GM12878 (cell line): ENCODE measurements at regions not wholly inside any gene's neighbourhood (a gene's known extent, or its start where the extent isn't known, plus 50 kb on each side); places are given as distances from the start of the nearest gene placed in this dataset.

Experiments
- ATAC-seq: fragments of 200-7000 bp; cut with Tn5 transposase; 3 replicates; pipeline ENCODE4 v1.9.1; 2020; ENCODE audit warnings: mild to moderate bottlenecking, moderate library complexity
- BruUV-seq: library from RNA; stranded (reverse); fragments of 400-500 nt; replicated peaks from 2 replicates; lab custom pipeline; 2021; lab: Mats Ljungman, UMichigan
- CTCF ChIA-PET: fragments of 300-600 bp; sonication (Branson Sonifier 250); formaldehyde crosslinking; extraction: SDS; loops from one replicate; lab custom pipeline; 2021; ENCODE audit warnings: inconsistent platforms; lab: Yijun Ruan, JAX
- POLR2A ChIA-PET: fragments of 350-600 bp; formaldehyde crosslinking; extraction: SDS; loops from one replicate; lab custom pipeline; 2021; ENCODE audit warnings: inconsistent platforms; lab: Charles Lee
- RAD21 ChIA-PET: fragments of 300-600 bp; sonication (Branson Sonifier 250); formaldehyde crosslinking; loops from one replicate; lab custom pipeline; 2023; ENCODE audit warnings: antibody characterized with exemption; ENCODE audit not compliant: unreplicated experiment; lab: Charles Lee
- SMC1A ChIA-PET: fragments of 300-600 bp; sonication (Branson Sonifier 250); formaldehyde crosslinking; loops from one replicate; lab custom pipeline; 2023; ENCODE audit not compliant: unreplicated experiment, uncharacterized antibody; lab: Charles Lee
- DNase-seq: peaks from one replicate; pipeline ENCODE4 v3.0.0-alpha.2; 2011; ENCODE audit warnings: low read depth, low spot score
- FAIRE-seq: peaks from 3 replicates; lab custom pipeline; 2011; peaks lifted over from hg19 to GRCh38; lab: Jason Lieb, UNC
- H2AFZ ChIP-seq: 2 replicates; pipeline ENCODE4 v1.6.0; 2011; ENCODE audit warnings: low read depth, low read length, control low read depth; ENCODE audit not compliant: control insufficient read depth
- H3K27ac ChIP-seq: 2 replicates; pipeline ENCODE4 v1.5.1; 2011; ENCODE audit warnings: control low read depth; ENCODE audit not compliant: control insufficient read depth, insufficient read depth
- H3K27me3 ChIP-seq, 2 experiments: replicated peaks in 1 of 2; 2 replicates each; pipeline versions ENCODE4 v1.6.0 to v1.6.1; 2011; ENCODE audit warnings: low read length in 1 of 2; ENCODE audit not compliant: control insufficient read depth in 2 of 2, insufficient read depth in 2 of 2
- H3K36me3 ChIP-seq, 2 experiments: 2 replicates each; pipeline ENCODE4 v1.5.1; 2011; ENCODE audit warnings: low read length in 1 of 2; ENCODE audit not compliant: control insufficient read depth in 2 of 2, insufficient read depth in 2 of 2
- H3K4me1 ChIP-seq: 2 replicates; pipeline ENCODE4 v1.6.1; 2011; ENCODE audit warnings: mild to moderate bottlenecking, low read length, moderate library complexity, mixed read lengths; ENCODE audit not compliant: control insufficient read depth, insufficient read depth
- H3K4me2 ChIP-seq: 2 replicates; pipeline ENCODE4 v1.6.0; 2011; ENCODE audit warnings: control low read depth; ENCODE audit not compliant: control insufficient read depth, insufficient read depth
- H3K4me3 ChIP-seq: fragments of 200-600 bp; sonication (generic); 2 replicates; pipeline ENCODE4 v1.5.1; 2016
- H3K79me2 ChIP-seq: 2 replicates; pipeline ENCODE4 v1.6.0; 2011; ENCODE audit warnings: low read length; ENCODE audit not compliant: control insufficient read depth, insufficient read depth
- H3K9ac ChIP-seq: 2 replicates; pipeline ENCODE4 v1.8.0; 2011; ENCODE audit warnings: low read length, control low read depth, mixed read lengths; ENCODE audit not compliant: control insufficient read depth, insufficient read depth
- H3K9me3 ChIP-seq: replicated peaks from 3 replicates; pipeline ENCODE4 v1.5.1; 2011; ENCODE audit warnings: mild to moderate bottlenecking, low read length; ENCODE audit not compliant: control insufficient read depth, insufficient read depth
- H4K20me1 ChIP-seq: 2 replicates; pipeline ENCODE4 v1.6.0; 2011; ENCODE audit not compliant: control insufficient read depth, insufficient read depth
- CBFB ChIP-seq: IDR thresholded peaks from 2 replicates; pipeline ENCODE4 v1.6.1; 2016; ENCODE audit warnings: antibody characterized with exemption, low read depth
- ESRRA ChIP-seq: IDR thresholded peaks from 2 replicates; pipeline ENCODE4 v1.6.1; 2012; ENCODE audit warnings: mild to moderate bottlenecking, low read length, improper control_type of control experiment
- KAT2A ChIP-seq: conservative IDR thresholded peaks from 2 replicates; pipeline ENCODE4 v1.6.1; 2011; ENCODE audit warnings: low read depth, low read length; ENCODE audit not compliant: control insufficient read depth
- MYB ChIP-seq: fragments of 150-350 bp; IDR thresholded peaks from 2 replicates; pipeline ENCODE4 v1.6.1; 2014; ENCODE audit warnings: mild to moderate bottlenecking, low read depth, low read length, borderline replicate concordance
- RB1 ChIP-seq: fragments of 450-650 bp; formaldehyde crosslinking; IDR thresholded peaks from 2 replicates; pipeline ENCODE4 v1.6.1; 2017; ENCODE audit warnings: mild to moderate bottlenecking, borderline replicate concordance
- RCOR1 ChIP-seq: conservative IDR thresholded peaks from 2 replicates; pipeline ENCODE4 v1.6.1; 2012; ENCODE audit warnings: low read depth, low read length, improper control_type of control experiment
- RELB ChIP-seq: fragments of 450-650 bp; IDR thresholded peaks from 2 replicates; pipeline ENCODE4 v1.6.1; 2017; ENCODE audit warnings: low read depth, mild to moderate bottlenecking, moderate library complexity
- RUNX3 ChIP-seq: IDR thresholded peaks from 2 replicates; pipeline ENCODE4 v1.6.1; 2012; ENCODE audit warnings: low read length, inconsistent platforms
- SREBF2 ChIP-seq: IDR thresholded peaks from 2 replicates; pipeline ENCODE4 v1.6.1; 2012; ENCODE audit warnings: mild to moderate bottlenecking, low read length
- WGBS: methylation state at CpG from one replicate; pipeline ENCODE4 v1.1.6; 2016; ENCODE audit warnings: low lambda C conversion rate; ENCODE audit not compliant: insufficient replicate concordance, insufficient coverage; ENCODE audit errors: missing lambda C conversion rate; 5-methylcytosine and 5-hydroxymethylcytosine counted together
- in situ Hi-C: fragments of 300-500 bp; cut with MboI; formaldehyde crosslinking; loops from 9 replicates; pipeline ENCODE4 v1.14.3; 2018; ENCODE audit warnings: mixed read lengths
- intact Hi-C: fragments of 100-400 bp; cut with micrococcal nuclease; formaldehyde crosslinking; loops from one replicate; pipeline ENCODE4 v1.14.2; 2022; ENCODE audit not compliant: unreplicated experiment
- TF ChIP-seq, protein P1 (sequence below): IDR thresholded peaks from 2 replicates; pipeline ENCODE4 v1.6.1; 2011; ENCODE audit warnings: borderline replicate concordance, low read depth, mild to moderate bottlenecking, moderate library complexity, mixed read lengths, low read length; ENCODE audit not compliant: insufficient read depth; ENCODE audit errors: extremely low read length
- TF ChIP-seq, protein P2 (sequence below): IDR thresholded peaks from 2 replicates; pipeline ENCODE4 v1.6.1; 2011; ENCODE audit warnings: borderline replicate concordance, low read depth, mild to moderate bottlenecking, moderate library complexity, low read length; ENCODE audit not compliant: insufficient read depth, poor library complexity, severe bottlenecking
- TF ChIP-seq, protein P3 (sequence below): fragments of 450-650 bp; IDR thresholded peaks from 2 replicates; pipeline ENCODE4 v1.6.1; 2016; ENCODE audit warnings: mild to moderate bottlenecking, moderate library complexity, borderline replicate concordance

DNA sequence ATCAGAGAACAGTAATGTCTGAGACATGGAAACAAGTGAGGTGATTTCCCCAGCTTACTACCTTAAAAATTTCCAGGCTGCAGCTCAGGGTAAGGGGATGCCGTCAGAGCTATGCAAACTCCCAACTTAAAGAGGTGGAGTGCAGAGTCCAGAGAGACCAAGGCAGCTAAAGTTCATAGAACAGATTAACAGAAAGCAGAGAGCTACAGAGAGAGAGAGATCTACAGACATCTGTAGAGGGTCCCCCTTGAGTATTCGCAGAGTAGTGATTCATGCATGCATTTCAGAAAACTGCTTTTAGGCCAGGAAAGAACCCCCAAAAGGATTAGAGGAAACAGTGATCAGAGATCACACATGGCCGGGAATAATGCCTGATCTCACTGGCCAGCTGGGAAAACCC lies 306.2 kb upstream of the PUM3 start (continued):
- TF ChIP-seq RUNX3 (no peak), MYB (no peak), ESRRA (no peak), KAT2A (no peak), CBFB (no peak), RB1 (no peak)
- TF ChIP-seq, protein P1, sequence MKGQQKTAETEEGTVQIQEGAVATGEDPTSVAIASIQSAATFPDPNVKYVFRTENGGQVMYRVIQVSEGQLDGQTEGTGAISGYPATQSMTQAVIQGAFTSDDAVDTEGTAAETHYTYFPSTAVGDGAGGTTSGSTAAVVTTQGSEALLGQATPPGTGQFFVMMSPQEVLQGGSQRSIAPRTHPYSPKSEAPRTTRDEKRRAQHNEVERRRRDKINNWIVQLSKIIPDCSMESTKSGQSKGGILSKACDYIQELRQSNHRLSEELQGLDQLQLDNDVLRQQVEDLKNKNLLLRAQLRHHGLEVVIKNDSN: no peak
- TF ChIP-seq, protein P2, sequence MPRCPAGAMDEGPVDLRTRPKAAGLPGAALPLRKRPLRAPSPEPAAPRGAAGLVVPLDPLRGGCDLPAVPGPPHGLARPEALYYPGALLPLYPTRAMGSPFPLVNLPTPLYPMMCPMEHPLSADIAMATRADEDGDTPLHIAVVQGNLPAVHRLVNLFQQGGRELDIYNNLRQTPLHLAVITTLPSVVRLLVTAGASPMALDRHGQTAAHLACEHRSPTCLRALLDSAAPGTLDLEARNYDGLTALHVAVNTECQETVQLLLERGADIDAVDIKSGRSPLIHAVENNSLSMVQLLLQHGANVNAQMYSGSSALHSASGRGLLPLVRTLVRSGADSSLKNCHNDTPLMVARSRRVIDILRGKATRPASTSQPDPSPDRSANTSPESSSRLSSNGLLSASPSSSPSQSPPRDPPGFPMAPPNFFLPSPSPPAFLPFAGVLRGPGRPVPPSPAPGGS: no peak

DNA sequence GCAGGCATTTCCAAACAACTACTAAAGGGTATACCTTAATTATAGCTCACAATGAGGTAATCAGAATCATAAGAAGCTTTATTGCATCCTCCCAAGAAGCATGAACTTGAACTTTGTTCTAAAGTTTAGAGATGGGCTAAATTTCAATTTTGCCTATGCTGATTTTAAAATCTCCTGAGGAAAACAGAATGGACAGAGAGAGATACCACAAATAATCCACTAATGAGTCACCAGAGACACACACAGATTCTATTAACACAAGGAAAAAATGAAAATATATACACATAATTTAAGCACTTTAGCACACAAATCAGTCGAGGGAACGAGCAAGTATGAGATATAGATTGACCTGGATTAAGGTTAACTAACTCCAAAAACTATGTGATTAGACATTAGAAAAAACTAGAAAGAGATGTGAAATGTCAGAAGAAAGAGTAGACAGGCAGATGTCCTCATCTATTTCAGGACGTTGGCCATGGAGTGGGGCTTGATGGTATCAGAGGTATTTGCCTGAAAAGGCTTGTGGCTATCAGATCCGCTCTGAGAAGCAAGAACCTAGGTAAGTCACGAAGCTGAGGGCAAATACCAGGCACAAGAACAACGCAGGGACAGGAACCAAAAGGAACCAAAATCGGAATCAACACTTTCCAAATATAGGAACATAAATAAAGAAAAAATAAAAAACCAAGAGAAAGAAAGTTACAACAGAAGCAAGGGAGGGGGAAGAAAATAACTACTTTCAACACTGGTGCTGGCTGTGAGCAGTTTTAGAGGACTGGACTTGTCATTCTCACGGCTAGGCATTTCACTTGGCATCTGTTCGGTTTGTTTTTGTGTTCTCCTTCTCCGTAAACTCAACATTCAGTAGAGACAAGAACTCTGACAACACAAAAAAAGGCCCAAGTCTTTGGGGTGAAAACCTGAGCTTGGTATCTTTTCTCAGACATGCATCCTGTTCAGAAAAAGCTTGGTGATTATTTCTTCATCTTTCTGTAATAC lies 294.6 kb upstream of the PUM3 start:
- WGBS: 16% methylated on average over 10 of the region's 10 CpGs
- ATAC-seq: no peak
- Histone ChIP-seq H3K79me2 (no peaks in the 10 kb centered on the region), H3K9me3 (no peaks in the 10 kb centered on the region), H3K4me1 (no peaks in the 10 kb centered on the region), H3K36me3 (no peaks in the 10 kb centered on the region), H3K4me3 (no peak overlapping the region), H4K20me1 (no peaks in the 10 kb centered on the region), H3K4me2 (no peak overlapping the region), H3K9ac (no peak overlapping the region), H3K27me3 (no peaks in the 10 kb centered on the region; a peak in 1 of 4 replicates), H2AFZ (no peak overlapping the region), H3K27ac (no peak overlapping the region)
- SMC1A ChIA-PET: no interaction called here
- CTCF ChIA-PET: no interaction called here
- intact Hi-C loops (no loop called here), in situ Hi-C loops (no loop called here)
- FAIRE-seq: no peak
- RAD21 ChIA-PET: no interaction called here
- BruUV-seq: no TSS peak
- DNase-seq: no peak
- POLR2A ChIA-PET: no interaction called here
- TF ChIP-seq SREBF2 (no peak), RCOR1 (no peak), RELB (no peak)
- TF ChIP-seq, protein P3, sequence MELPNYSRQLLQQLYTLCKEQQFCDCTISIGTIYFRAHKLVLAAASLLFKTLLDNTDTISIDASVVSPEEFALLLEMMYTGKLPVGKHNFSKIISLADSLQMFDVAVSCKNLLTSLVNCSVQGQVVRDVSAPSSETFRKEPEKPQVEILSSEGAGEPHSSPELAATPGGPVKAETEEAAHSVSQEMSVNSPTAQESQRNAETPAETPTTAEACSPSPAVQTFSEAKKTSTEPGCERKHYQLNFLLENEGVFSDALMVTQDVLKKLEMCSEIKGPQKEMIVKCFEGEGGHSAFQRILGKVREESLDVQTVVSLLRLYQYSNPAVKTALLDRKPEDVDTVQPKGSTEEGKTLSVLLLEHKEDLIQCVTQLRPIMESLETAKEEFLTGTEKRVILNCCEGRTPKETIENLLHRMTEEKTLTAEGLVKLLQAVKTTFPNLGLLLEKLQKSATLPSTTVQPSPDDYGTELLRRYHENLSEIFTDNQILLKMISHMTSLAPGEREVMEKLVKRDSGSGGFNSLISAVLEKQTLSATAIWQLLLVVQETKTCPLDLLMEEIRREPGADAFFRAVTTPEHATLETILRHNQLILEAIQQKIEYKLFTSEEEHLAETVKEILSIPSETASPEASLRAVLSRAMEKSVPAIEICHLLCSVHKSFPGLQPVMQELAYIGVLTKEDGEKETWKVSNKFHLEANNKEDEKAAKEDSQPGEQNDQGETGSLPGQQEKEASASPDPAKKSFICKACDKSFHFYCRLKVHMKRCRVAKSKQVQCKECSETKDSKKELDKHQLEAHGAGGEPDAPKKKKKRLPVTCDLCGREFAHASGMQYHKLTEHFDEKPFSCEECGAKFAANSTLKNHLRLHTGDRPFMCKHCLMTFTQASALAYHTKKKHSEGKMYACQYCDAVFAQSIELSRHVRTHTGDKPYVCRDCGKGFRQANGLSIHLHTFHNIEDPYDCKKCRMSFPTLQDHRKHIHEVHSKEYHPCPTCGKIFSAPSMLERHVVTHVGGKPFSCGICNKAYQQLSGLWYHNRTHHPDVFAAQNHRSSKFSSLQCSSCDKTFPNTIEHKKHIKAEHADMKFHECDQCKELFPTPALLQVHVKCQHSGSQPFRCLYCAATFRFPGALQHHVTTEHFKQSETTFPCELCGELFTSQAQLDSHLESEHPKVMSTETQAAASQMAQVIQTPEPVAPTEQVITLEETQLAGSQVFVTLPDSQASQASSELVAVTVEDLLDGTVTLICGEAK: no peak
